Colonic mucosa (tissue), 4 donors: ENCODE measurements at regions not wholly inside any gene's neighbourhood (a gene's known extent, or its start where the extent isn't known, plus 50 kb on each side); places are given as distances from the start of the nearest gene placed in this dataset.

Experiments used
- DNase-seq: peaks from one replicate; pipeline ENCODE4 v3.0.0-alpha.2; 2020
- H3K27ac ChIP-seq: fragments of 200-600 bp; one replicate; pipeline ENCODE4 v1.8.0; 2021
- H3K27me3 ChIP-seq: fragments of 200-600 bp; one replicate; pipeline ENCODE4 v1.8.0; 2021
- H3K36me3 ChIP-seq: fragments of 200-600 bp; one replicate; pipeline ENCODE4 v1.8.0; 2021
- H3K4me1 ChIP-seq: fragments of 200-600 bp; one replicate; pipeline ENCODE4 v1.8.0; 2021; ENCODE audit warnings: mild to moderate bottlenecking
- H3K4me3 ChIP-seq: fragments of 200-600 bp; one replicate; pipeline ENCODE4 v1.8.0; 2021
- H3K9ac ChIP-seq, 2 donors: one replicate each; pipeline ENCODE4 v1.7.0; 2013; ENCODE audit warnings: control low read depth in 2 of 2, low read depth in 2 of 2, low read length in 2 of 2
- H3K9me3 ChIP-seq: fragments of 200-600 bp; one replicate; pipeline ENCODE4 v1.8.0; 2021
- CTCF ChIP-seq: fragments of 200-600 bp; IDR thresholded peaks from one replicate; pipeline ENCODE4 v1.8.0; 2022; ENCODE audit warnings: antibody characterized with exemption, mild to moderate bottlenecking
- intact Hi-C: fragments of 100-400 bp; cut with DNase I; formaldehyde crosslinking; loops from one replicate; pipeline ENCODE4 v1.14.1; 2022
- donor health status: healthy.
- donor health status: DM: no; HTN: no; CAD: no.
- donor health status: DM: no; HTN: no; CAD: no.

GRCh38 chr4:125501568-125501967 lies 186.8 kb downstream of the FAT4 start:
- H3K9ac ChIP-seq: no peak overlapping the region
- no peaks in the 10 kb centered on the region for H3K36me3 ChIP-seq
- no peaks in the 10 kb centered on the region for H3K9me3 ChIP-seq
- H3K27ac ChIP-seq: no peak overlapping the region
- no peak for TF ChIP-seq CTCF
- no peaks in the 10 kb centered on the region for H3K27me3 ChIP-seq
- no peak overlapping the region for H3K4me3 ChIP-seq
- no peaks in the 10 kb centered on the region for H3K4me1 ChIP-seq
- intact Hi-C loops: no loop called here
- DNase-seq: no peak

GRCh38 chr4:125505621-125506020 lies 190.9 kb downstream of the FAT4 start:
- H3K9me3 ChIP-seq: no peaks in the 10 kb centered on the region
- no peak overlapping the region for H3K9ac ChIP-seq
- DNase-seq: no peak
- no peaks in the 10 kb centered on the region for H3K36me3 ChIP-seq
- no peaks in the 10 kb centered on the region for H3K27me3 ChIP-seq
- intact Hi-C loops: no loop called here
- no peak overlapping the region for H3K27ac ChIP-seq
- H3K4me3 ChIP-seq: no peak overlapping the region
- no peak for TF ChIP-seq CTCF
- no peaks in the 10 kb centered on the region for H3K4me1 ChIP-seq

- Histone ChIP-seq H3K27me3 (no peaks in the 10 kb centered on the region), H3K9ac (no peak overlapping the region), H3K9me3 (no peaks in the 10 kb centered on the region), H3K4me3 (no peak overlapping the region), H3K27ac (no peak overlapping the region), H3K36me3 (no peaks in the 10 kb centered on the region), H3K4me1 (no peaks in the 10 kb centered on the region)
- no peak for TF ChIP-seq CTCF
- no peak for DNase-seq
- intact Hi-C loops: no loop called here
These were observed 192.4 kb downstream of the FAT4 start for GRCh38 chr4:125507141-125507540.

GRCh38 chr4:125511715-125512114 lies 197.0 kb downstream of the FAT4 start:
- no peak overlapping the region for H3K27ac ChIP-seq
- H3K9ac ChIP-seq: no peak overlapping the region
- no peak overlapping the region for H3K4me3 ChIP-seq
- H3K9me3 ChIP-seq: no peaks in the 10 kb centered on the region
- no peaks in the 10 kb centered on the region for H3K36me3 ChIP-seq
- no peaks in the 10 kb centered on the region for H3K4me1 ChIP-seq
- no peak for DNase-seq
- intact Hi-C loops: no loop called here
- no peaks in the 10 kb centered on the region for H3K27me3 ChIP-seq
- TF ChIP-seq CTCF: no peak

GRCh38 chr4:125515016-125515415 lies 200.3 kb downstream of the FAT4 start:
- no peaks in the 10 kb centered on the region for H3K36me3 ChIP-seq

More at GRCh38 chr4:125515016-125515415, 200.3 kb downstream of the FAT4 start:
- Histone ChIP-seq H3K4me1 (no peaks in the 10 kb centered on the region), H3K4me3 (no peak overlapping the region), H3K9ac (no peak overlapping the region), H3K9me3 (no peaks in the 10 kb centered on the region), H3K27ac (no peak overlapping the region), H3K27me3 (no peaks in the 10 kb centered on the region)
- DNase-seq: no peak
- intact Hi-C loops: no loop called here
- TF ChIP-seq CTCF: no peak
